Fibroblast of mammary gland (primary cell): ENCODE measurements at regions not wholly inside any gene's neighbourhood (a gene's known extent, or its start where the extent isn't known, plus 50 kb on each side); places are given as distances from the start of the nearest gene placed in this dataset.
"Not testable (repeated sequence)": the region's sequence is repeated elsewhere in the genome, so short reads cannot be mapped to it uniquely, and the experiment has no call there.

Experiments used
- DNase-seq: peaks from one replicate; pipeline ENCODE4 v3.0.0-alpha.2; 2010; ENCODE audit warnings: low read depth
- H3K4me3 ChIP-seq: 2 replicates; pipeline ENCODE4 v1.5.1; 2011; ENCODE audit warnings: low read depth, mild to moderate bottlenecking, low read length, moderate library complexity; ENCODE audit not compliant: control insufficient read depth
- TF ChIP-seq, protein P1 (sequence below): conservative IDR thresholded peaks from 2 replicates; pipeline ENCODE4 v1.5.1; 2011; ENCODE audit warnings: low read depth, low read length, inconsistent platforms; ENCODE audit not compliant: control insufficient read depth, insufficient read depth

DNA sequence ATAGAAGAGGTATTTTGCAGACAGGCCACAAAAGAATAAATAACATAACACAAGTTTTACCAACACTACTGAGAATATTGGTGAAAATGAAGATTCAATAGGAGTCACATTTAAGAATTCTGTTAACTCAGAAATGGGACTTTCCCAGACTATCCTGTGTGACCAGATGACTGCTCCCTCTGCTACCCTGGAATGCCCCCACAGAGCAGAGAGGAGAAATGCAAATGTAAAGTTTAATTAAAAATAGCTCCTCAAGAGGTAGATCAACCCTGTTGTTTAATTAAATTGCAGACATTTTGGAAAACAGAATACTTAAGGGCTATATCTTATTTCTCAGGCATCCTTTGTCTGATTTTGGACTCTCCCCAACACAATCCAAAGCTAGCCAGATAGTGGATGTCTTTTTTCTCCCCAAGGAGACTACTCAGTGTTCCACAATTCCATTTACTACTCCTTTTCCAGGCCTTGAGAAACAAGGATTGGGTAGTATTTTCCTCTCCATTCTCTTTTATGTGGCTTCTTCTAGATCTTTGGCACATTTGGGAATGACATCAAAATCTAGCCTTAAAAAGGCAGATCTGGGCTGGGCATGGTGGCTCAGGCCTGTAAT, 104.7 kb upstream of the TSC22D1 start:
- no peak overlapping the region for H3K4me3 ChIP-seq
- no peak for DNase-seq
- TF ChIP-seq, protein P1, sequence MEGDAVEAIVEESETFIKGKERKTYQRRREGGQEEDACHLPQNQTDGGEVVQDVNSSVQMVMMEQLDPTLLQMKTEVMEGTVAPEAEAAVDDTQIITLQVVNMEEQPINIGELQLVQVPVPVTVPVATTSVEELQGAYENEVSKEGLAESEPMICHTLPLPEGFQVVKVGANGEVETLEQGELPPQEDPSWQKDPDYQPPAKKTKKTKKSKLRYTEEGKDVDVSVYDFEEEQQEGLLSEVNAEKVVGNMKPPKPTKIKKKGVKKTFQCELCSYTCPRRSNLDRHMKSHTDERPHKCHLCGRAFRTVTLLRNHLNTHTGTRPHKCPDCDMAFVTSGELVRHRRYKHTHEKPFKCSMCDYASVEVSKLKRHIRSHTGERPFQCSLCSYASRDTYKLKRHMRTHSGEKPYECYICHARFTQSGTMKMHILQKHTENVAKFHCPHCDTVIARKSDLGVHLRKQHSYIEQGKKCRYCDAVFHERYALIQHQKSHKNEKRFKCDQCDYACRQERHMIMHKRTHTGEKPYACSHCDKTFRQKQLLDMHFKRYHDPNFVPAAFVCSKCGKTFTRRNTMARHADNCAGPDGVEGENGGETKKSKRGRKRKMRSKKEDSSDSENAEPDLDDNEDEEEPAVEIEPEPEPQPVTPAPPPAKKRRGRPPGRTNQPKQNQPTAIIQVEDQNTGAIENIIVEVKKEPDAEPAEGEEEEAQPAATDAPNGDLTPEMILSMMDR, result no peak

DNA sequence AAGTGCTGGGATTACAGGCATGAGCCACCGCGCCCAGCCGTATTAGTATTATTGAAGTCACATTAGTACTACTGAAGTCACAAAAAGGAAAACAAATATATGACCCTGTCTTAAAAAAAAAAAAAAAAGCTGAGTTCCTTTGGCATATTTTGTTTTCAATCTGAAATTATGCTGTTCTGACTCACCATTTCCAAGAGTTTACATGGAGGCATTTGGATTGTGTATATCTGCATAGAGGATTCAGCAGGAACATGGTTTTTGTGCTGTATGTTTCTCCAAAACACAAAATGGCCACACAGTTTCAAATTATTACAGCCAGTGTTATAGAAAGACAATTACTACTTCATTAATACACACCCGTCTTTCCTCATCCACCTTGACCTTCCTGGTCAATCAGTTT, 103.5 kb upstream of the TSC22D1 start:
- no peak for DNase-seq
- TF ChIP-seq, protein P1, result no peak
- H3K4me3 ChIP-seq, result no peak overlapping the region

DNA sequence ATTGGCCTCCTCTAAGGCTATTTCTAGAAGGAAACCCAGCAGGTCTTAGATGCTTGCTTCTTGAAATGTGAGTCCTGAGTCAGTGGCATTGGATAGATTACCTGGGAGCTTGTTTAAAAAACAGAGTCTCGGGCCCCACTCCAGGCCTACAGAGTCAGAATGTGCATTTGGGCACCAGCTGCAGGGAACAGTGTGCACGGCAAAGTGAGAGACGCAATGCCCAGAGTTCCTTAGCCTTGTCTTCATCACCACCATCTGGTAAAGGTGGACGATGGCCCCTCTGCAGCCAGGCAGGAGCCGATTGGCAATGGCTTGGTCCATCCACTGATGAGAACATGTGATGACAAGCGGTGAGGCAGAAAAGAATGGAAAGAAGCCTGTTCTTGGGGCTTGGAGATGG, 102.1 kb upstream of the TSC22D1 start:
- TF ChIP-seq, protein P1, result no peak

DNA sequence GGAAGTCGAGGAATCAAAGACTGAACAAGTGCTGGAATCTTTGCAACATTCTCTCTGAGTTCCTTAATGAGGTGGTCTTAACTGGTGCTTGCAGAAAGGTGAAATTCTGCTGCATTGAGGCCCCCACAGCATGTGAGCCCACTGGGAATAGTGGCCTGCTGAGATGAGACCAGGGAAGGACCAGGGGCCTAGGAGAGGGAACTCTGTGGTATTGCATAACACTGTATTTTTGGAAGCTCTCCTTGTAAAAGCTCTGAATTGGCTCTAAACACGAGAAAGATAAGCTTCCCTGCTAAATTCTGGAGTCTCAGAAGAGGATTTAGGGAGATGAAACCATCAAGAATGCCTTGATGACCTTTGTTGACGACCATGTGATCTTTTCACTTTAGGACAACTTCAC, 100.4 kb upstream of the TSC22D1 start:
- H3K4me3 ChIP-seq, result no peak overlapping the region
- DNase-seq, result no peak
- TF ChIP-seq, protein P1, result no peak

More for the DNA sequence above, 102.1 kb upstream of the TSC22D1 start:
- no peak for DNase-seq
- H3K4me3 ChIP-seq, result no peak overlapping the region

DNA sequence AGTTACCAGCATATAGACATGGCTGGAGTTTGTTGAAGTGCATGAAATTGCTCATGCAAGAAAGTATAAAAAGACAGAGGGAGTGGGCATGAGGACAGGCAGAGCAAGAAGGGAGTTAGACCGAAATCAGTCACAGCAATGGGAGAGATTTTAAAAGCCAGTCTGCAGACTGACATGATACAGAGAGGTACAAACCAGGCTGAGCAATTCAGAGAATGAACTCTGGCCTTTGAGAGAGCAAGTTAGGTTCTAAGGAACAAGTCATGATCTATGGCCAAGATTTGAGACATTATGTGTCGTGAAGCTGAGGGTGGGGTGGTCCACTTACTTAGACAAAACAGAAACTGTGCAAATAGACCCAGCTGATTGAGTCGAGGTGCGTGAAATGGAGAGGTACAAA, 93.4 kb upstream of the TSC22D1 start:
- no peak overlapping the region for H3K4me3 ChIP-seq
- no peak for DNase-seq
- TF ChIP-seq, protein P1, result no peak

DNA sequence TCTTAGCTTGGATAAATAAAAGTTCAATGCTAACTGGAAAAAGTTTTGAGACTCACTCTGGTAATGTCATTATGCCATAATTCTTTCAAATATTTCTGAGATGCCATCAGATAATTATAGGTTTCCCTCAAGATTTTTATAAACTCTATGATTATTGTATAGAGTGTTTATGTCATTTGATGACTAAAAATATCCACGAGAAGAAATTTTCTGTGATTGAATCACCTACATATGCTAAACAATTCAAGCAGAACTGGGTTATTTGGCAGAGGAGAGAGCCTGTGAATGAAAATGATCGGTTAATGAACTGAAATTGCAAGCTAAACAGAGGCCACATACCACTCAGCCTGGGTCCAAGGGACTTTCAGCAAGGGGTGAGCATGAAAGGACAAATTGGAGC, 92.6 kb upstream of the TSC22D1 start:
- TF ChIP-seq, protein P1, result no peak
- DNase-seq, result peak; percentile 29
- H3K4me3 ChIP-seq, result no peak overlapping the region

DNA sequence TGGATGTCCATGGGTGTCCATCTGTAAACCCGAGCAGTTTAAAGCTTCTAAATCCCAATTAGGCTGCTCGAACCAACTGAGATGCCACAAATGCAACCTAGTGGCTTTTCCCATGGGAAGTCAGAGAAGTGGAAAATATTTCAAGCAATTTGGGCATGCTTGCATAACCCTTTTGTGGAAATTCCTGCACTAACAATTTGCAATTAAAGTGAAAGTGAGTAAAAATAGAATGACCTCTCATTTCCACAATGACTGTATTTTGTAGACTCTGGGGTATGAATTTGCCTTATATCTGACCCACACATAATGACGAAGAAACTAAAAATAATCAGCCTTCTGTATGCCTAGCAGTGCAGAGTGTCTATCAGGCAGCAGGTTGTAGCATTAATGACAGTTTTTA, 91.8 kb upstream of the TSC22D1 start:
- TF ChIP-seq, protein P1, result no peak
- H3K4me3 ChIP-seq, result no peak overlapping the region
- DNase-seq, result peak; percentile 35

DNA sequence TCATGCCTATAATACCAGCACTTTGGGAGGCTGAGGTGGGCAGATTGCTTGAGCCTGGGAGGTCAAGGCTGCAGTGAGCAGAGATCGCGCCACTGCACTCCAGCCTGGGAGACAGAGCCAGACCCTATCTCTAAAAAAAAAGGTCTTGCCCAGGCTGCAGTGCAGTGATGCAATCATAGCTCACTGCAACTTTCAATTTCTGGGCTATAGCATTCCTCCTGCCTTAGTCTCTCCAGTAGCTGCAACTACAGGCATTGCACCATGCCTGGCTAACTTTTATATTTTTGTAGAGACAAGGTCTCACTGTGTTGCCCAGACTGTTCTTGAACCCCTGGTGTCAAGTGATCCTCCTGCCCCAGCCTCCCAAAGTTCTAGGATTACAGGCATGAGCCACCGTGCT, 90.4 kb upstream of the TSC22D1 start:
- peak; percentile 73 for DNase-seq
- H3K4me3 ChIP-seq, result not testable (repeated sequence)
